ENCODE measurements at regions not wholly inside any gene's neighbourhood (a gene's known extent, or its start where the extent isn't known, plus 50 kb on each side); places are given as distances from the start of the nearest gene placed in this dataset.
"Not testable (repeated sequence)": the region's sequence is repeated elsewhere in the genome, so short reads cannot be mapped to it uniquely, and the experiment has no call there.

GRCh38 chr20:57110121-57111027 lies 156.1 kb downstream of the BMP7 start:
- not testable (repeated sequence) for DNase-seq

- DNase-seq = no peak
These were observed 155.4 kb downstream of the BMP7 start for GRCh38 chr20:57111028-57111373.

GRCh38 chr20:57112448-57112847 lies 154.0 kb downstream of the BMP7 start:
- DNase-seq = no peak

GRCh38 chr20:57114290-57115005 lies 152.0 kb downstream of the BMP7 start:
- DNase-seq = no peak

- DNase-seq = no peak
These were observed 149.1 kb downstream of the BMP7 start for GRCh38 chr20:57117296-57117695.

GRCh38 chr20:57118107-57118769 lies 148.2 kb downstream of the BMP7 start:
- DNase-seq = no peak
